ENCODE measurements at regions not wholly inside any gene's neighbourhood (a gene's known extent, or its start where the extent isn't known, plus 50 kb on each side); places are given as distances from the start of the nearest gene placed in this dataset.

GRCh38 chr4:138901177-138901576 lies 114.4 kb upstream of the NOCT start:
- BruUV-seq (replicated peaks) = no TSS peak
- no peak for TF ChIP-seq CTCF (IDR thresholded peaks at IDR 0.05; ENCODE audit: unreplicated experiment)
- H3K27me3 Mint-ChIP-seq (ENCODE audit: unreplicated experiment) = no peaks in the 10 kb centered on the region
- no peaks in the 10 kb centered on the region for H3K9me3 Mint-ChIP-seq (ENCODE audit: low read depth, unreplicated experiment)
- H3K27ac Mint-ChIP-seq (ENCODE audit: unreplicated experiment) = no peak overlapping the region
- no peaks in the 10 kb centered on the region for H3K36me3 Mint-ChIP-seq (ENCODE audit: insufficient read depth, unreplicated experiment)
- CTCF ChIA-PET = no interaction called here
- intact Hi-C loops (cut with micrococcal nuclease; ENCODE audit: unreplicated experiment) = no loop called here
- no peaks in the 10 kb centered on the region for H3K4me1 Mint-ChIP-seq (ENCODE audit: low read depth, unreplicated experiment)
- DNase-seq = no peak
- H3K4me3 Mint-ChIP-seq (ENCODE audit: low read depth, unreplicated experiment) = no peak overlapping the region

- no peak for DNase-seq
- CTCF ChIA-PET = no interaction called here
- Mint-ChIP-seq H3K4me3 (ENCODE audit: low read depth, unreplicated experiment) (no peak overlapping the region), H3K9me3 (ENCODE audit: low read depth, unreplicated experiment) (no peaks in the 10 kb centered on the region), H3K4me1 (ENCODE audit: low read depth, unreplicated experiment) (no peaks in the 10 kb centered on the region), H3K27me3 (ENCODE audit: unreplicated experiment) (no peaks in the 10 kb centered on the region), H3K27ac (ENCODE audit: unreplicated experiment) (no peak overlapping the region), H3K36me3 (ENCODE audit: insufficient read depth, unreplicated experiment) (no peaks in the 10 kb centered on the region)
- intact Hi-C loops (cut with micrococcal nuclease; ENCODE audit: unreplicated experiment) = no loop called here
- no TSS peak for BruUV-seq (replicated peaks)
- TF ChIP-seq CTCF (IDR thresholded peaks at IDR 0.05; ENCODE audit: unreplicated experiment) = no peak
These were observed 115.6 kb upstream of the NOCT start for GRCh38 chr4:138899999-138900398.

- Mint-ChIP-seq H3K36me3 (ENCODE audit: insufficient read depth, unreplicated experiment) (no peaks in the 10 kb centered on the region), H3K9me3 (ENCODE audit: low read depth, unreplicated experiment) (no peaks in the 10 kb centered on the region), H3K27me3 (ENCODE audit: unreplicated experiment) (no peaks in the 10 kb centered on the region), H3K27ac (ENCODE audit: unreplicated experiment) (no peak overlapping the region), H3K4me1 (ENCODE audit: low read depth, unreplicated experiment) (no peaks in the 10 kb centered on the region), H3K4me3 (ENCODE audit: low read depth, unreplicated experiment) (no peak overlapping the region)
- no TSS peak for BruUV-seq (replicated peaks)
- DNase-seq = no peak
- intact Hi-C loops (cut with micrococcal nuclease; ENCODE audit: unreplicated experiment) = no loop called here
- TF ChIP-seq CTCF (IDR thresholded peaks at IDR 0.05; ENCODE audit: unreplicated experiment) = no peak
- CTCF ChIA-PET = interaction anchor here (1.5 kb wide), 1 partner anchor 11 kb away, joined by 5 read pairs; no protein-coding TSS in a partner anchor
These were observed 117.3 kb upstream of the NOCT start for GRCh38 chr4:138898282-138898681.

GRCh38 chr4:138897811-138898226 lies 117.8 kb upstream of the NOCT start:
- Mint-ChIP-seq H3K27ac (ENCODE audit: unreplicated experiment) (no peak overlapping the region), H3K4me1 (ENCODE audit: low read depth, unreplicated experiment) (no peaks in the 10 kb centered on the region), H3K4me3 (ENCODE audit: low read depth, unreplicated experiment) (no peak overlapping the region), H3K36me3 (ENCODE audit: insufficient read depth, unreplicated experiment) (no peaks in the 10 kb centered on the region), H3K9me3 (ENCODE audit: low read depth, unreplicated experiment) (no peaks in the 10 kb centered on the region), H3K27me3 (ENCODE audit: unreplicated experiment) (no peaks in the 10 kb centered on the region)
- intact Hi-C loops (cut with micrococcal nuclease; ENCODE audit: unreplicated experiment) = no loop called here
- no peak for TF ChIP-seq CTCF (IDR thresholded peaks at IDR 0.05; ENCODE audit: unreplicated experiment)
- BruUV-seq (replicated peaks) = no TSS peak
- DNase-seq = no peak
- CTCF ChIA-PET = interaction anchor here (1.5 kb wide), 1 partner anchor 11 kb away, joined by 5 read pairs; no protein-coding TSS in a partner anchor

Data from Calu3 (cell line).